GM03348 (cell line): ENCODE measurements at regions not wholly inside any gene's neighbourhood (a gene's known extent, or its start where the extent isn't known, plus 50 kb on each side); places are given as distances from the start of the nearest gene placed in this dataset.
A peak's percentile ranks its signal among the peaks of the same experiment; 100 is the strongest.
"Not testable (repeated sequence)": the region's sequence is repeated elsewhere in the genome, so short reads cannot be mapped to it uniquely, and the experiment has no call there.

Experiments
- DNase-seq: peaks from one replicate; pipeline ENCODE4 v3.0.0; 2012; ENCODE audit warnings: low spot score

DNA sequence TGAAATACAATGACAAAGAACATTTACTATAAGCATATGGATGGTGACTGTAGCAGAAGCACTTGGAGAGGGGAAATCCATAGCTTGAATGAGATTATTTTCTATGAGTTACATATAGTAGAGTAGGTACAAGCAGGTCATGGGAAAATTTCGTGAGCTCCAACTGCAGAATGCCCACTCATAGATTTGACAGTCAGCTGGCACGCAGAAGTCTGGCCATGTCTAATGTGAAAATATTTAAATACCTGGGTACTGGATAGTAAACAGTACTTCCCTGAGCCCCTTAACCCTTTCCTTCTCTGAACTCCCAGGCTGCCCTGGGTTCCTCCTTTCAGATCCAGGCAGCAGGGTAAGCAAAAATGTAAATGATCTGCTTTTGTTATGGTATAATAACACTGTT lies 209.7 kb downstream of the OTUD1 start:
- DNase-seq = no peak

DNA sequence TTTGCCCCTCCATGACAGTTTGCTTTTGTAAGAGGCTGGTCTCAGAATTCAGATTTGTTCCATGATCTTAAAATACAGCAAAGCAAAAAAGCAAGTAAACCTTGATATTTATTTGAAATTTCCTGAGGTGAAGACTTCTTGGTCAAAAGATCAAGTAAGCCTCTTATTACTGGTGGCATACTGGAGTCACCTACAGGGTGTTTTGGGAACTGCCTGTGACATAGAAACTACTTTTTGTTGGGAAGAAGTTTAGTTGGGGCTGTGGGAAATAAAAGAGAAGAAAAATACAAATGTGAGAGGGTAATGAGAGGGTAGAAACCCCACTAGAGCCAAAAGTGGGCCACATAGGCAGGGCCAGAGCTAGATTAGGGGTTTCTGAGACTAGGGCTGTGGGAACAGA lies 217.9 kb downstream of the OTUD1 start:
- DNase-seq = peak; percentile 25

DNA sequence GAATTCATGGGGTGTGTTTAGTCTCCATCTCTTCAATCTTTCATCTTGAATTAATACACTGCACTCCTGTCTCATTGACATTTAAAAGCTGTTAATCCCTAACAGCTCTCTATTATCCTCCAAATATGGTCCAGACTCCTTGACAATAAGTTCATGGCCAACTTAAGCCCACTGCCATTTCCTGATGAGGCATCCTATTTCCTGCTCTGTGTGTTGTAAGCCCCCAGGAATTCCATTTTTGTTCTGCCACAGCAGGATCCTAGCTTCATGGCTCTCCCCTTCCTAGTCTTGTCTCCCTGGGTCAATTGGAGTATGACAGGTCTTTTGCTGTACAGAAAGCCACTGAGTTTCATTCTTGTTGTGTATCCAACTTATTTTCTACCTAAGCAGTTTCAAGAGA lies 218.8 kb downstream of the OTUD1 start:
- no peak for DNase-seq

DNA sequence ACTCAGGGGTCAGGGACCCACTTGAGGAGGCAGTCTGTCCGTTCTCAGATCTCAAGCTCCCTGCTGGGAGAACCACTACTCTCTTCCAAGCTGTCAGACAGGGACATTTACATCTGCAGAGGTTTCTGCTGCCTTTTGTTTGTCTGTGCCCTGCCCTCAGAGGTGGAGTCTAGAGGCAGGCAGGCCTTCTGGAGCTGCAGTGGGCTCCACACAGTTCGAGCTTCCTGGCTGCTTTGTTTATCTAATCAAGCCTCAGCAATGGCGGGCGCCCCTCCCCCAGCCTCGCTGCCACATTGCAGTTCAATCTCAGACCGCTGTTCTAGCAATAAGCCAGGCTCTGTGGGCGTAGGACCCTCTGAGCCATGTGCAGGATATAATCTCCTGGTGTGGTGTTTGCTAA lies 233.0 kb downstream of the OTUD1 start:
- not testable (repeated sequence) for DNase-seq

DNA sequence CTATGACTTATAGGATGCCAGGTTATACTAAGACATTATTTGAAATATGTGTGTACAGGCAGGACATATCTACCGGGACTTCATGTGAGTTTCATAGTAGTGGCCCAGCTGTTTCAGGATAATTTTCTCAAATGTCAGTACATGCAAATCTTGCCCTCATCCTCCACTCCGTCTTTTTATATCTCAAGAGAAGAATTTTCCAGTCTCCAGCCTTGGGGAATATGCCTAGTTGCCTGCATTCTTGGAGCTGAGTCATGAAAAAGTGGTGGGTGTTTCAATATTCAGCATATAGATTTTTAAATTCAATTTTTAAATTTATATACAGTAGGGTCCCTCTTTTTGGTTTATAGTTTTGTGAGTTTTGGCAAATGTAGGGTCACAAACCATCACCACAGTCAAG lies 236.7 kb downstream of the OTUD1 start:
- no peak for DNase-seq

DNA sequence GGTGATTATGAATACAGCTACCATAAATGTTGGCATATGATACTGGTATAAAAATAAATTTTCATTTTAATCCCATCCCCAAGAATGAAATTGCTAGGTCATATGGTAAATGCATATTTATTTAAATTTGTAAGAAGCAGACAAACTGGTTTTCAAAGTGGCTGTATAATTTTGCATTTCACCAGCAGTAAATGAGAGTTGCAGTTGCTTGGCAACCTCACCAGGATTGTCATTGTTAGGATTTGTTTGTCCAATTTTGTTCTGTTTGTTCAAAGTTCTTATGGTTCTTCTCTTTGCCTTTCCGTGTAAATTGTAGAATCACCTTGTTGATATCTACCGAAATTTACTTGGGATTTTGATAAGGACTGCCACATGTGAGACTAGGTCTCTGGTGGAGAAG lies 237.4 kb downstream of the OTUD1 start:
- DNase-seq = no peak

DNA sequence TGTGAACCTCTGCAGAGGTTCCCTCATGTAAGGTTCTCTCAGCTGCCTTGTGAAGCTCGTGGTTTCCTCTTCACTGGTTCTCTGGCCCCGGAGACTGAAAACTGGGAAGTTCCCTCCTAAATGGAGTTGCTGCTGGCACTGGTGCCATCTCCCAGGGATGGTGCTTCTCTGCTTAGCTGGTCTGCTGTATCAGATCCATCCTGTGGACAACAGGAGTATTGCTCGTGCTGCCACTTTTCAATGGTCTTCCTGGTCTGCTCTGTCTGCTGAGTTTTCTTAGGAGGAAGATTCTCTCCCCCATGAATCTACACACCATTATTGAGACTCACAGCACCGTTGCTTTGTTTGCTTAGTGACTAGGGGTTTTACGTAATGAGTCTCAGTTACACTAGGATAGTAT lies 247.8 kb downstream of the OTUD1 start:
- DNase-seq = no peak

DNA sequence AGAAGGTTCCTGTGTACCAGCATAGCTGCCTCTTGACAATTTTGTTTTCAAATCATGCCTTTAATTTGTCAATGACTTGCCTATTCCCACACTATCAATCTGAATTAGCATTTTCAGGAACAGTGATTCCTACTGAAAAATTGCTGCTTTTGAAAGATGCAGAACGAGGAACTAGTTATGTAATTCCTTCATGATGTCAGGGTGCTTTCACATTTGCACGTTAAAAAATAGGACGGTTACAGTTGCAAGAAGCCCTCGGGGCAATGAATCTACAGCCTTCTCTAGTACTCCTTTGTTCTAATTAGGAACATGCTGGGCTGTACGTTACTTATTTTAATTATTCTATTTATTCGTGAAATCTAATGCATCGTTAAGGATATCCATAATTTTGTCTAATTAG lies 253.9 kb downstream of the OTUD1 start:
- no peak for DNase-seq

DNA sequence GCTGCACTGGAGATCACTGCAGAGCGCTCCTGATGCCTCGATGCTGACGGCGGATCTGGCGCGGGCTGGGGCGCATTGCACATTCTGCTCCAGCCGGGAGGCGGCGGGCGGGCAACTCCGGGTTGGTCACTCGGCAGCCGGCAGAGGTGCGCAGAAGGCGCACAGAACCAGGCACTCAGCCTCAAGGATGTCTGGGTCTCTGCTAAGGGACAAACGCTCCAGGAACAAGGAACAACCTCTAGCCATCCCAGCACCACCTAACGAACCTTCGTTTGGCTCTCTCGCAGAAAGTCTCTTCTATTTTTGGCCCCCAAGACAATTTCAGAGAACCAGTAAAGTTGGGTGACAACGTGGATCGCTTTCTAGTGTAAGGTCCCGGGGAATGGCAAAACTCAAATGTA lies 254.6 kb downstream of the OTUD1 start:
- peak; percentile 17 for DNase-seq

DNA sequence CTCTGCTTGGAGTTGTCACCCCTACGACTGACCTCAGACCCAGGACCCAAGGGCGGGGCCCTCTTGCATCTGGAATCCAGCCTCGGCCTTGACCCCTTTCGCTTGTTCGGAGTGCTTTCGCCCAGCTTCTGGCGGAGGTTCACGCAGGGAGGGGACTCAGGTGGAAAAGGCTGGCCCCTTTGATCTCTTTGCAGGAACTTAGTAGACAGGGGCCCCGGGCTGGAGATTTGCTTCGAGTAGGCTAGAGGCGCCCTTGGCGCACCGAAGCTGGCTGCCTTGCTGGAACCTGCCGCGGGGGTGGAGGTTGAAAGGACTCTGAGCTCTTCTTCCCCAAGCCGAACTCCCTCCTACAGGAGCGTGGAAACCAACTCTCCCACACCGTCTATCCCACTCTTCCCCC lies 255.1 kb downstream of the OTUD1 start:
- peak; percentile 12 for DNase-seq

DNA sequence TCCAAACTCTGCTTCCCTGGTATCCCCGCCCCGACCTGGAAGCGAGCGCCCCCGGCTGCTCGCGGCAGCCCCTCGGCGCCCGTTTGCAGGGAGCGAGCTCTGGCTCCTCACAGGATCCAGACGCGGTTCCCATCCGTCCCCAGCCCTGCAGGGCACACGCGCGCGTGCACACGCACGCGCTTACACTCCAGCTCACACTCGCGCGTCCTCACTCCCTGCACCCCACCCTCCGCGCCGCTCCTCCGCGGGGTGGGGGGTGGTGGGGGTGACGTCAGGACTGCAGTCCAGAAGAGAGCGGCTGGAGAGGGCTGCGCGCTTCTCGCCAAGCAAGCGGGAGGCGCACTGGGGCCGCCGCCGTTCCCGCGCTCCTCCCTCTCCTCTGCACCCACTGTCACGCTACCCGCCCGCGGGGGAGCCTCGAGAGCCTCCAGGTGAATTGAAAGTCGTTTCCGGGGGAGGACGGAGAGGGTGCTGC lies 255.6 kb downstream of the OTUD1 start:
- peak; percentile 4 for DNase-seq

DNA sequence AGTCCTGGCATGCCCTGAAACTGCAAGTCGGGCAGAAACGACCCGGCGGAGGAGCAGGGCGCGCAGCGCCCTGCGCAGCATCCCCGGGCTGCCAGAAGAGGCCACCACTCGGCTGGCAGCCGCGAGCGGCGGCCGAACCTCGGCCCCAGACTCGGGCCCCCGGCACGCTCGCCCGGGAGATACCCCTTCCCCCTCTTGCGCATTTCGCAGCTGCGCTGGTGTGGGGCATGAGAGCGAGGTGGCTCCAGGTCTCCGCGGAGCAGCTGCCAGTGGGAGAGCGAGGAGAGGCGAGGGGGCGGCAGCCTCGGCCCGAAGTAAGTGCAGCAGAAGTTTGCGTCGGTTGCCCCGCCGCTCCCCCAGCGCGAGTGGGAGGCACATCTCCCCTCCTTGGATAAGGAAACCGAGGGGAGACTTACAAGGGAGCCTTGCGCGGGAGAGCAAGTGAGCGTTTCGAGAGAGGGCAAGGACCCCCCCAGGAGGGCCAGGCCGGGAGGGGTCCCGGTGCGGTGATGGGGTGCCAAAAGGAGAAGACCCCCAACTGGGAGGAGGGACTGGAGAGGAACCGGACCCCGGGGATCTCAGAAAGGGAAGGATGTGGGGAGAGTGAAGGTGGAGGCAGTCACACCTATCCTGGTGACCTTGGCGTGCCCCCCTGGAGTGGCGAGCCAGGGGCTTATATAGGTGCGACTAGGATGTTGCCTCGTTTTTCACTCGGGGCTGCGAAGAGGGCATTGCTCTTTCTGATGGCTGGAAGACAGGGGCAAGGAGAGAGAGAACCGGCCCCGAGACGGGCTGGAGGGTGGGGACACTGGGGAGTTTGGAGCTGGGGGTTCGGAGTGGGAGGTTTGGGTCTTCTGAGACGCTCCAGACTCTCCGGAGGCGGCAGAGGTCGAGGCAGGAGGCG lies 256.3 kb downstream of the OTUD1 start:
- DNase-seq = peak; percentile 5

DNA sequence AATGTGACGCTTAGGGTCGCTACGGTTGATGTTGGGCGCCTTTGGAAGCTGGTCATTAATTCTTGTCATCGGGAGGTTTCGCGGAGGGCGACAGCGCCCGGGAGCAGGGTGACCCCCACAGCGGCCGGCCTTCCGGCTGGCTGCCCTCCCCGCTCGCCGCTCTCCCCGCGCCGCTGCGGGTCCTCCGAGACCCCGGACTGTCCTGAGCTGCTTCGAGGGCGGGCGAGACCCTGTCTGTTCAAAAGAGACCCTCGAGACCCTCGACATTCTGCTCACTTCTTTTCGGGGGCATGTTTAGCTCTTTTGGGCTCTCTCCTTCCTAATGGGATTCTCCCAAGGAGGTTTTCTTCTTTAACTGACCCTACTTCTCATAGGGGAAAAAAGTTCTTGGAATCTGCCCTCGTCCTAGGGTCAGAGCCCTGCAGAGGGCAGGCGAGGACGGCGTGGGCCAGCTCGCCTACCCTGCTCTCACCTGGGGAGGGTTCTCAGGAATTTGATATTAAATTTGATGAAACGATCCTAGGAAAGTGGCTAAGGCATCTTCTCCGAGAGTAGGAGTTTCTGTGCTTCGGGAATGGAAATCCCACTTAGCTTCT lies 257.0 kb downstream of the OTUD1 start:
- no peak for DNase-seq

DNA sequence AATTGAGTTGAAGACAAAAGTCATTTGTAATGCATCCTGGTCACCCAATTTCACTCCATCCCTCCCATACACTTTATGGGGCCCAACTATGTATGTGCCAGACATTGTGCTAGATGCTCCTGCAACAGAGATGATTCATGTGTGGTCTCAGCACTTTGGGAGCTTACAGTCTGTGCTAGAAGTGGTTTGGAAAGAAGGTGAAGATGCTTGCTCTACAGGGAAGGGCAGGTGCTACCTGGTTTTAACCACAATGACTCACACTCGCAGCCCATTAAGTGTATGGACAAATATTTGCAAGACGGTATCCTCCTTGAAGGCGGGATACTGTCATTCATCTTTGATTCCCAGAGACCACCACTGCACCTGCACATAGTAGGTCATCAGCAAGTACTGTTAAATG lies 257.6 kb downstream of the OTUD1 start:
- DNase-seq = no peak

DNA sequence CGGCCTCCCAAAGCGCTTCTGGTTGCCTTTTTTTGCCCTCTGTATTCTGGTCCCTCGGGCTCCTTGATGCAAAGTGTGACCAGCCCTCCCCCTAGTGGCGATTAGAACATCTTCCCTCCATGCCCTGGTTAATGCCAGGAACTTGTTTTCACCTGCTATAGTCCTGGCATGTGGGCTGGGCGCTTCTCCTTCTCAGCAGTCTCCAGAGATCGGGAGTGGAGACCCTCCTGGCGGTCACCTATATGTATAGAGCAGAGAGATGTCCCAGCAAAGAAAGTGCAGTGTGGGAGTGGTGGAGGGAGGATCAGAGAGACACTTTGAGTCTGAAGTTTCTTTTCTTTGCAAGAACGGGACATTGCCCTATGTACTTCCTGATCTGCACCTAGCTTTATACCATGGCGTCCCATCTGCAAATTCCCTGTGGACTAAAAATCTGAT lies 264.1 kb downstream of the OTUD1 start:
- DNase-seq = peak; percentile 67

DNA sequence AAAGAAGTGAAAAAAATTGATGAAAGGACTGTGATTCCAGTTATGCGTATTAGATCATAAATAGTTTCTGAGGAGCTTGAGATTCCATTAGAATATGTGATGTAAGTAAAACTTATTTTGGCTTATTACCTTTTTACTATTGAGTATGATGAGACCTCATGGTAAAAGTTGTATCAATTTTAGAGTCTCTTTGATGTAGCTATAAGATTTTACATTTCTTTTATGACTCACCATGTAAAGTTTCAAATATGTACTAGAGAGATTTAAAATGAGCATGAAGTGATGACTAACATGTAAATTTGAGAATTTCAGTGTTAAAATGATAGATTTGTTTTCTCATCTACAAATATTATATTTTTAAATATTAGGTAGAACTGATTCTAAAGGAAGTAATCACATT lies 276.5 kb downstream of the OTUD1 start:
- no peak for DNase-seq

DNA sequence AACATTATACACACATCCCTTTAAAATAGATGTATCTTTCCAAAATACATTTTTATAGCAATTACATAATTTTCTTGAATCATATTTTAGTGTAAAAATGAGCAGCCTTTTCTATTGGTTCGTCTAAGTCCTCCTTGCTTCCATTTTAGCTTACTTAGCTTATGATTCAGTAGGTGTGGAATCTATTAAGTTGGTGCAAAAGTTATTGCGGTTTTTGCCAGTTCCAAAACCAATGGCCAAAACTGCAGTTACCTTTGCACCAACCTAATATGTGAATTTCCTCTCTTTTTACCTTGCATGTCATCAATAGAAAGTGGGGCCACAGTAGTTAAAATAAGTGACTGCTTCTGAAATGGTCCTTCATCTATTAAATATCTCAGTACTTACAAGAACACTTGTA lies 279.0 kb downstream of the OTUD1 start:
- no peak for DNase-seq

DNA sequence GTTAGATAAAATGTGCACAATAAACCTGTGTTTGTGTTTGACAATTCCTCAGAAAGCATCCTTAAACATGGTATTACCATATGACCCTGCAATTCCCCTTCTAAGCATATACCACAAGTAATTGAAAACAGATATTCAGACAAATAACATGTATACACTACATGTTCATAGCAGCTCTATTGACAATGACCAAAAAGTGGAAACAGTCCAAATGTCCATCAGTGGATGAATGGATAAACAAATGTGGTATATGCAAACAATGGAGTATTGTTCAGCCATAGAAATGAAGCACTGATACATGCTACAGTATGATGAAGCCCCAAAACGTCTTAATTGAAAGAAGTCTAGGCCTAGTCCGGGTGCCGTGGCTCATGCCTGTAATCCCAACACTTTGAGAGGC lies 280.1 kb downstream of the OTUD1 start:
- no peak for DNase-seq

DNA sequence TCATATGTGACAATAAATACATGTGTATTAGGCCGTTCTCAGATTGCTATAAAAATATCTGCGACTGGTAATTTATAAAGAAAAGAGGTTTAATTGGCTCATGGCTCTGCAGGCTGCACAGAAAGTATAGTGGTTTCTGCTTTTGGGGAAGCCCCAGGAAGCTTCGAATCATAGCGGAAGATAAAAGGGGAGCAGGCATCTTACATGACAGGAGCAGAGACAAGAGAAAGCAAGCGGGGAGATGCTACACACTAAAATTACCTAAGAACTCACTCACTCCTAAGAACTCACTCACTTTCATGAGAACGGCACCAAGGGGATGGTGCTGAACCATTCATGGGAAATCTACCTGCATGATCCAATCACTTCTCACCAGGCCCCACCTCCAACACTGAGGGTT lies 284.9 kb downstream of the OTUD1 start:
- no peak for DNase-seq

DNA sequence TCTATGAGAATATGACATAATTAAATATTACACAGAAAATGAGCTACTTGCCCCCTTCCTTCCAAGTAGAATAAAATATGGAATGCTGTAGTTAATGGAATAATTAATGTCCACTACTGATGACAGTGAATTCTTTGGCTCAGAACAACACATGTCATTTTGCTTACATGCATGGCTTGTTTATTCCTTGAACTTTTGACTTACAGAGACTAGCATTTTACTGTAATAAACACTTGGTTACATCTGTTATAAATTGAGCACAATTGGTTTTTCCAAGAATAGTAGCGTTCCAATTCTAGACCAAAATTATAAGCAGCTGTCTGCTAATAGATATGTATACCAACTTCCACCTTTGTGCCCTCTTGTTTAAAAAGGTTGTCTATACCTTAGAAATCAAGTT lies 286.7 kb downstream of the OTUD1 start:
- no peak for DNase-seq

DNA sequence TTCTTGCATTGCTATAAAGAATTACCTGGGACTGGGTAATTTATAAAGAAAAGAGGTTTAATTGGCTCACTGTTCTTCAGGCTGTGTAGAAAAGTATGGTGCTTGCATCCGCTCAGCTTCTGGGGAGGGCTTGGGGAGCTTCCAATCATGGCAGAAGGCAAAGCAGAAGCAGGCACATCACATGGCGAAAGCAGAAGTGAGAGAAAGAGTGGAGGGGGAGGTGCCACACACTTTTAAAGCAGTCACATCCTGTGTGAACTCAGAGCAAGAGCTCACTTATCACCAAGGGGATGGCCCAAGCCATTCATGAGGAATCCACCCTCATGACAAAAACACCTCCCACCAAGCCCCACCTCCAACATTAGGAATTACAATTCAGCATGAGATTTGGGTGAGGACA lies 303.5 kb downstream of the OTUD1 start:
- DNase-seq = no peak

DNA sequence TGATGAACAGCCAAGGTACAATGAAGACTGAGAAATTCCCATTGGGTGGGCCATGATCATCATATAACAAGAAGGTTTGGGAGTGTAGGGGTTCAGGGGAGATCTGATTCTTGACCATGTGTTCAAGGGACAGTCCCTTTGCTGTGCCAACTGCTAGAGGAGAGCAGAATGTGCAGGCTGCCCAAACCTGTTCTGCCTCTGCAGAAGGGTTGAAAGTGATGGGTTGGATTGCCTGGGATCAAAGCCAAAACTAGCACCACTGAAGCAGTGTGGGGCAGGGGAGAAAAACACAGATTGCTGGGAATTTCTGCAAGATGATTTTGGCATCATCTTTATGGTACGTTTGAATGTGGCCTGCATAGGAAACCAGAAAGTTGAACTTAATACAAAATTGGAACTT lies 303.9 kb downstream of the OTUD1 start:
- DNase-seq = no peak

DNA sequence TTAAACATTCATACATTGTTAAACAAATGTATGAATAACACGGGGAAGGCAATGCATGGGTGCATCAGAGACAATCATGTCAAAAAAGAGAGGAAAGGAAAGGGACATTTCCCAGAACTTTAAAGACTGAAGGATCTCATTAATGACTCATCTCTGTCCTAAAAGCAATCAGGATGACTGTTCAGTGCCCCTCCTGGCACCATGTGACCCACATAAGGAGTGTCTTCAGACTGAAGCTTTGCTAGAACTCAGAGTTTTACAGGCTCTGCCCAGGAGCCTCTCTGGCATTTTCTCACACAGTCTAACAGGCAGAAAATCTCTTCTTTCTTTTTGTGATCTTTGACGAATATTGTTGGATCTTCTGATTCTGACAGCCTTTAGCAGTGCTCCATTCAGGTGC lies 315.3 kb downstream of the OTUD1 start:
- no peak for DNase-seq

DNA sequence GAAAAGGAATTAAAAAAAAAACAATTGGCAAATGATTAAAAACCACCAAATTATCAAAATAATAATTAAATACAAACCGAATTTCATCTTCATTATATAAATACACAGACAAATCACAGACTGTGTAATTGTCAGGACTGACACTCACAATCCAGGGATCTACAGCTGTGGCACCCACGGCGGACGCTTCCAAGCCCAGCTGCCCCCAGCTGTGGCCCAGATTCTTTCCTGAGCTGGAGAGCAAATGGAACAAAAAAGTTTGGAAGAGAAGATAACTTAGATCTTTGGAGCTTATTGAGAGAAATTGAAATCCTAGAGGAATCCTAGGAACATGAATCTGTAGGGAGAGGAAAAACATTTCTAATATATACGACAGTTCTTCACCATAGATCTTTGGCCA lies 316.1 kb downstream of the OTUD1 start:
- no peak for DNase-seq
